A673 (cell line): ENCODE measurements at regions not wholly inside any gene's neighbourhood (a gene's known extent, or its start where the extent isn't known, plus 50 kb on each side); places are given as distances from the start of the nearest gene placed in this dataset.
A peak's percentile ranks its signal among the peaks of the same experiment; 100 is the strongest.

Source experiments
- BruUV-seq: library from RNA; stranded (reverse); fragments of 400-500 nt; replicated peaks from 2 replicates; lab custom pipeline; 2021; lab: Mats Ljungman, UMichigan
- CTCF ChIA-PET: fragments of 300-600 bp; sonication (Branson Sonifier 250); formaldehyde crosslinking; loops from one replicate; lab custom pipeline; 2022; ENCODE audit warnings: antibody characterized with exemption; lab: Charles Lee
- POLR2A ChIA-PET: fragments of 300-600 bp; sonication (Branson Sonifier 250); formaldehyde crosslinking; loops from one replicate; lab custom pipeline; 2022; ENCODE audit warnings: antibody characterized with exemption; ENCODE audit not compliant: low non-redundant PET; lab: Charles Lee
- DNase-seq: peaks from one replicate; pipeline ENCODE4 v3.0.0-alpha.2; 2015; ENCODE audit warnings: low spot score
- H3K27ac ChIP-seq: fragments of 200-600 bp; sonication (generic); 2 replicates; pipeline ENCODE4 v1.5.1; 2016; ENCODE audit warnings: mixed run types, low read depth, mild to moderate bottlenecking, mixed read lengths, antibody characterized with exemption, low read length; ENCODE audit not compliant: poor library complexity, severe bottlenecking
- H3K27me3 ChIP-seq: fragments of 200-600 bp; sonication (generic); replicated peaks from 2 replicates; pipeline ENCODE4 v1.6.1; 2017; ENCODE audit warnings: mixed run types, low read depth, mild to moderate bottlenecking, mixed read lengths, antibody characterized with exemption, low read length; ENCODE audit not compliant: insufficient read depth, poor library complexity
- H3K36me3 ChIP-seq: fragments of 200-600 bp; sonication (generic); 2 replicates; pipeline ENCODE4 v1.6.1; 2016; ENCODE audit warnings: mixed run types, mild to moderate bottlenecking, mixed read lengths, antibody characterized with exemption, low read length; ENCODE audit not compliant: insufficient read depth, poor library complexity, severe bottlenecking
- H3K4me1 ChIP-seq: fragments of 200-600 bp; sonication (generic); 2 replicates; pipeline ENCODE4 v1.6.1; 2017; ENCODE audit warnings: mixed run types, mild to moderate bottlenecking, mixed read lengths, antibody characterized with exemption, low read length; ENCODE audit not compliant: insufficient read depth, poor library complexity, severe bottlenecking
- H3K4me3 ChIP-seq: fragments of 200-600 bp; sonication (generic); 2 replicates; pipeline ENCODE4 v1.5.1; 2016; ENCODE audit warnings: low read depth, mixed run types, mild to moderate bottlenecking, mixed read lengths, low read length; ENCODE audit not compliant: poor library complexity, severe bottlenecking
- H3K9me3 ChIP-seq: fragments of 200-600 bp; sonication (generic); 2 replicates; pipeline ENCODE4 v1.6.1; 2016; ENCODE audit warnings: mixed run types, low read depth, mild to moderate bottlenecking, mixed read lengths, antibody characterized with exemption, low read length; ENCODE audit not compliant: poor library complexity, severe bottlenecking
- CTCF ChIP-seq: fragments of 300-800, 200-600 bp; sonication (generic); conservative IDR thresholded peaks from 2 replicates; pipeline ENCODE4 v1.5.1; 2017; ENCODE audit warnings: low read depth, mild to moderate bottlenecking, antibody characterized with exemption, low read length, moderate library complexity, mixed read lengths
- EZH2 ChIP-seq: fragments of 200-600 bp; sonication (generic); IDR thresholded peaks from 2 replicates; pipeline ENCODE4 v1.6.1; 2017; ENCODE audit warnings: borderline replicate concordance, low read depth, mild to moderate bottlenecking, mixed read lengths, antibody characterized with exemption, low read length; ENCODE audit not compliant: poor library complexity, severe bottlenecking
- intact Hi-C: fragments of 100-400 bp; cut with micrococcal nuclease; formaldehyde crosslinking; loops from one replicate; pipeline ENCODE4 v1.10.0; 2022; ENCODE audit not compliant: unreplicated experiment

- Histone ChIP-seq H3K9me3 (no peaks in the 10 kb centered on the region), H3K4me3 (no peak overlapping the region), H3K27ac (no peak overlapping the region), H3K36me3 (no peaks in the 10 kb centered on the region), H3K4me1 (no peaks in the 10 kb centered on the region), H3K27me3 (no peaks in the 10 kb centered on the region)
- BruUV-seq = no TSS peak
- intact Hi-C loops = no loop called here
- ChIA-PET POLR2A (no interaction called here), CTCF (no interaction called here)
- DNase-seq = no peak
- TF ChIP-seq EZH2 (no peak), CTCF (no peak)
Measured at GRCh38 chr7:20276705-20277472, 53.8 kb upstream of the ITGB8 start.

- intact Hi-C loops = no loop called here
- H3K9me3 ChIP-seq = no peaks in the 10 kb centered on the region
- H3K27me3 ChIP-seq = no peaks in the 10 kb centered on the region
- no peak overlapping the region for H3K27ac ChIP-seq
- no peaks in the 10 kb centered on the region for H3K36me3 ChIP-seq
- no peak for DNase-seq
- no peaks in the 10 kb centered on the region for H3K4me1 ChIP-seq
- no TSS peak for BruUV-seq
- POLR2A ChIA-PET = no interaction called here
- H3K4me3 ChIP-seq = no peak overlapping the region
- CTCF ChIA-PET = no interaction called here
- TF ChIP-seq CTCF (no peak), EZH2 (no peak)
Measured at GRCh38 chr7:20279979-20280378, 50.7 kb upstream of the ITGB8 start.

GRCh38 chr7:20280475-20281351 is 50.0 kb upstream of the ITGB8 start:
- intact Hi-C loops = no loop called here
- Histone ChIP-seq H3K27ac (no peak overlapping the region), H3K4me1 (no peaks in the 10 kb centered on the region), H3K9me3 (no peaks in the 10 kb centered on the region), H3K27me3 (no peaks in the 10 kb centered on the region), H3K4me3 (no peak overlapping the region), H3K36me3 (no peaks in the 10 kb centered on the region)
- ChIA-PET CTCF (no interaction called here), POLR2A (no interaction called here)
- TF ChIP-seq CTCF = no peak
- no peak for TF ChIP-seq EZH2
- peak; percentile 48 for DNase-seq
- BruUV-seq = no TSS peak
